ENCODE measurements at regions not wholly inside any gene's neighbourhood (a gene's known extent, or its start where the extent isn't known, plus 50 kb on each side); places are given as distances from the start of the nearest gene placed in this dataset.

DNA sequence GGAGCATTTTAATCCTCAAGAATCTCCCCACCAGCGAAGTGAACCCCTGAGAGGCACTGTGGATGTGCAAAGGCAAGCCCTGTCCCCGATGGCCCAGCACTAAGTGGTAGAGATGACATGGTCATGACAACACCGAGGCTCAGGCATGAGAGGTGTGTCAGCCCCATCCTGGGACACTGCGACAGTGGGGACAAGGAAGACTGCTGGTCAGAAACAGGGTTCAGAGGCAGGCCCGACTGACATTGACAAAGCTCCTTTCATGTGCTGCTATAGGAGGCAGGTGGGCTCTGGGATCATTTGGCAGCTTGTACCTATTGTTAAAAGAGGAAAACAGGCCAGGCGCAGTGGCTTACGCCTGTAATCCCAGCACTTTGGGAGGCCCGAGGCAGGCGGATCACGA is 54.3 kb upstream of the MYEOV start:
- TF ChIP-seq, protein P1, sequence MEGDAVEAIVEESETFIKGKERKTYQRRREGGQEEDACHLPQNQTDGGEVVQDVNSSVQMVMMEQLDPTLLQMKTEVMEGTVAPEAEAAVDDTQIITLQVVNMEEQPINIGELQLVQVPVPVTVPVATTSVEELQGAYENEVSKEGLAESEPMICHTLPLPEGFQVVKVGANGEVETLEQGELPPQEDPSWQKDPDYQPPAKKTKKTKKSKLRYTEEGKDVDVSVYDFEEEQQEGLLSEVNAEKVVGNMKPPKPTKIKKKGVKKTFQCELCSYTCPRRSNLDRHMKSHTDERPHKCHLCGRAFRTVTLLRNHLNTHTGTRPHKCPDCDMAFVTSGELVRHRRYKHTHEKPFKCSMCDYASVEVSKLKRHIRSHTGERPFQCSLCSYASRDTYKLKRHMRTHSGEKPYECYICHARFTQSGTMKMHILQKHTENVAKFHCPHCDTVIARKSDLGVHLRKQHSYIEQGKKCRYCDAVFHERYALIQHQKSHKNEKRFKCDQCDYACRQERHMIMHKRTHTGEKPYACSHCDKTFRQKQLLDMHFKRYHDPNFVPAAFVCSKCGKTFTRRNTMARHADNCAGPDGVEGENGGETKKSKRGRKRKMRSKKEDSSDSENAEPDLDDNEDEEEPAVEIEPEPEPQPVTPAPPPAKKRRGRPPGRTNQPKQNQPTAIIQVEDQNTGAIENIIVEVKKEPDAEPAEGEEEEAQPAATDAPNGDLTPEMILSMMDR (IDR thresholded peaks at IDR 0.05), result no peak
- no peak for TF ChIP-seq POLR2A (IDR thresholded peaks at IDR 0.05)
